Neuronal stem cell (in vitro differentiated cells): ENCODE measurements at regions not wholly inside any gene's neighbourhood (a gene's known extent, or its start where the extent isn't known, plus 50 kb on each side); places are given as distances from the start of the nearest gene placed in this dataset.

Experiments
- DNase-seq: peaks from one replicate; pipeline ENCODE4 v3.0.0-alpha.2; 2013; ENCODE audit warnings: low spot score
- H2AFZ ChIP-seq: one replicate; pipeline ENCODE4 v1.6.1; 2013; ENCODE audit warnings: mild to moderate bottlenecking, low read length, inconsistent platforms
- H2AK5ac ChIP-seq: 2 replicates; pipeline ENCODE4 v1.6.1; 2013; ENCODE audit warnings: low read depth, mild to moderate bottlenecking, inconsistent platforms, low read length, moderate library complexity, mixed read lengths
- H2BK120ac ChIP-seq: 2 replicates; pipeline ENCODE4 v1.6.1; 2013; ENCODE audit warnings: low read depth, mild to moderate bottlenecking, inconsistent platforms, low read length, moderate library complexity, mixed read lengths
- H2BK12ac ChIP-seq: one replicate; pipeline ENCODE4 v1.6.1; 2013; ENCODE audit warnings: low read length, inconsistent platforms
- H2BK15ac ChIP-seq: 2 replicates; pipeline ENCODE4 v1.6.1; 2013; ENCODE audit warnings: mild to moderate bottlenecking, low read length, inconsistent platforms, mixed read lengths
- H2BK5ac ChIP-seq: one replicate; pipeline ENCODE4 v1.6.1; 2013; ENCODE audit warnings: inconsistent platforms, mild to moderate bottlenecking, low read length, moderate library complexity
- H3K14ac ChIP-seq: one replicate; pipeline ENCODE4 v1.6.1; 2013; ENCODE audit warnings: low read length, inconsistent platforms
- H3K18ac ChIP-seq: 2 replicates; pipeline ENCODE4 v1.6.1; 2013; ENCODE audit warnings: low read length, inconsistent platforms
- H3K23ac ChIP-seq: 2 replicates; pipeline ENCODE4 v1.6.1; 2013; ENCODE audit warnings: low read depth, mild to moderate bottlenecking, mixed read lengths, low read length, inconsistent platforms; ENCODE audit not compliant: poor library complexity
- H3K27ac ChIP-seq: replicated peaks from 3 replicates; pipeline ENCODE4 v1.5.1; 2013; ENCODE audit warnings: low read length, inconsistent platforms
- H3K27me3 ChIP-seq, 3 experiments: 2 replicates each; pipeline ENCODE4 v1.6.1; 2013; ENCODE audit warnings: low read length in 3 of 3, mild to moderate bottlenecking in 2 of 3, inconsistent platforms in 1 of 3, low read depth in 1 of 3, mixed read lengths in 1 of 3, moderate library complexity in 1 of 3; ENCODE audit not compliant: control insufficient read depth in 3 of 3, insufficient read depth in 3 of 3
- H3K36me3 ChIP-seq, 2 donors: replicated peaks in 1 of 2; 2 replicates each; pipeline ENCODE4 v1.6.1; 2013; ENCODE audit warnings: low read length in 2 of 2; ENCODE audit not compliant: control insufficient read depth in 2 of 2, insufficient read depth in 2 of 2
- H3K4ac ChIP-seq: 2 replicates; pipeline ENCODE4 v1.6.1; 2013; ENCODE audit warnings: inconsistent platforms, mild to moderate bottlenecking, low read length, moderate library complexity
- H3K4me1 ChIP-seq, 2 donors: 1 replicate in 1 of 2; 2 replicates in 1 of 2; pipeline ENCODE4 v1.6.1; 2013; ENCODE audit warnings: low read length in 2 of 2, low read depth in 1 of 2; ENCODE audit not compliant: control insufficient read depth in 2 of 2, insufficient read depth in 1 of 2
- H3K4me2 ChIP-seq: one replicate; pipeline ENCODE4 v1.6.1; 2013; ENCODE audit warnings: mild to moderate bottlenecking, low read length, inconsistent platforms; ENCODE audit not compliant: insufficient read depth, poor library complexity, severe bottlenecking
- H3K4me3 ChIP-seq, 2 donors: 2 replicates each; pipeline ENCODE4 v1.5.1; 2013; ENCODE audit warnings: low read length in 2 of 2, mild to moderate bottlenecking in 2 of 2, inconsistent platforms in 1 of 2, moderate library complexity in 1 of 2
- H3K79me1 ChIP-seq: one replicate; pipeline ENCODE4 v1.6.1; 2013; ENCODE audit warnings: low read depth, mild to moderate bottlenecking, inconsistent platforms, low read length, moderate library complexity
- H3K9ac ChIP-seq: one replicate; pipeline ENCODE4 v1.6.1; 2013; ENCODE audit warnings: mild to moderate bottlenecking, low read depth, low read length, inconsistent platforms; ENCODE audit not compliant: poor library complexity
- H3K9me3 ChIP-seq, 2 donors: replicated peaks in 1 of 2; 2 replicates each; pipeline versions ENCODE3 to v1.6.1; 2013; ENCODE audit warnings: low read length in 2 of 2, mild to moderate bottlenecking in 2 of 2, inconsistent platforms in 1 of 2, low read depth in 1 of 2, mixed read lengths in 1 of 2, moderate library complexity in 1 of 2; ENCODE audit not compliant: control insufficient read depth in 2 of 2, insufficient read depth in 1 of 2
- H4K8ac ChIP-seq: one replicate; pipeline ENCODE4 v1.6.1; 2013; ENCODE audit warnings: low read depth, mild to moderate bottlenecking, inconsistent platforms, low read length, moderate library complexity
- H4K91ac ChIP-seq: one replicate; pipeline ENCODE4 v1.6.1; 2013; ENCODE audit warnings: low read length, low read depth, mild to moderate bottlenecking, inconsistent platforms; ENCODE audit not compliant: poor library complexity
- WGBS, 2 donors: extraction: QIAGEN DNeasy Blood & Tissue Kit; methylation state at CpG; one replicate each; pipeline ENCODE4 v1.1.7; 2013; ENCODE audit warnings: missing lambda C conversion rate in 2 of 2, mixed read lengths in 1 of 2; ENCODE audit not compliant: insufficient read length in 2 of 2, insufficient replicate concordance in 1 of 2; ENCODE audit errors: extremely low coverage in 2 of 2; 5-methylcytosine and 5-hydroxymethylcytosine counted together

- H2BK15ac ChIP-seq = no peak overlapping the region
- H3K23ac ChIP-seq = no peak overlapping the region
- H3K18ac ChIP-seq = no peak overlapping the region
Measured at GRCh38 chr3:151644986-151645385, 88.7 kb upstream of the AADACL2 start.

GRCh38 chr3:151644020-151644620 lies 89.6 kb upstream of the AADACL2 start:
- peaks cover 2% of the 10 kb centered on the region for H3K79me1 ChIP-seq
- H3K4me1 ChIP-seq = no peaks in the 10 kb centered on the region
- no peak overlapping the region for H3K4me2 ChIP-seq
- no peaks in the 10 kb centered on the region for H3K27me3 ChIP-seq
- no CpG with 5 or more reads among the region's 1 CpG for WGBS, 2 donors
- no peak overlapping the region for H2BK120ac ChIP-seq
- no peak overlapping the region for H2BK15ac ChIP-seq
- no peak overlapping the region for H3K4ac ChIP-seq
- no peak overlapping the region for H3K4me3 ChIP-seq
- H4K91ac ChIP-seq = no peak overlapping the region
- H3K18ac ChIP-seq = no peak overlapping the region
- H2BK12ac ChIP-seq = no peak overlapping the region
- H2AK5ac ChIP-seq = no peak overlapping the region
- H3K9ac ChIP-seq = no peak overlapping the region
- H3K36me3 ChIP-seq = no peaks in the 10 kb centered on the region
- no peak overlapping the region for H2BK5ac ChIP-seq
- no peak overlapping the region for H2AFZ ChIP-seq
- no peak overlapping the region for H3K14ac ChIP-seq
- no peak overlapping the region for H3K27ac ChIP-seq
- no peaks in the 10 kb centered on the region for H3K9me3 ChIP-seq
- no peak overlapping the region for H4K8ac ChIP-seq
- no peak for DNase-seq
- no peak overlapping the region for H3K23ac ChIP-seq

More at GRCh38 chr3:151644986-151645385, 88.7 kb upstream of the AADACL2 start:
- no peak overlapping the region for H3K4me3 ChIP-seq
- no peak overlapping the region for H3K27ac ChIP-seq
- no peaks in the 10 kb centered on the region for H3K36me3 ChIP-seq
- DNase-seq = no peak
- no peak overlapping the region for H2BK12ac ChIP-seq
- no peak overlapping the region for H3K9ac ChIP-seq
- H2AK5ac ChIP-seq = no peak overlapping the region
- no peak overlapping the region for H3K4me2 ChIP-seq
- H2BK5ac ChIP-seq = no peak overlapping the region
- no peak overlapping the region for H2AFZ ChIP-seq
- H4K91ac ChIP-seq = no peak overlapping the region
- H3K4me1 ChIP-seq = no peaks in the 10 kb centered on the region
- no peak overlapping the region for H3K4ac ChIP-seq
- H3K9me3 ChIP-seq = no peaks in the 10 kb centered on the region
- H3K79me1 ChIP-seq = peaks cover 2% of the 10 kb centered on the region
- no peak overlapping the region for H4K8ac ChIP-seq
- H2BK120ac ChIP-seq = no peak overlapping the region
- H3K14ac ChIP-seq = no peak overlapping the region
- no peaks in the 10 kb centered on the region for H3K27me3 ChIP-seq

GRCh38 chr3:151639418-151639740 lies 94.3 kb upstream of the AADACL2 start:
- no peak overlapping the region for H2BK12ac ChIP-seq
- H2AK5ac ChIP-seq = no peak overlapping the region
- DNase-seq = no peak
- H3K4me2 ChIP-seq = no peak overlapping the region
- no peaks in the 10 kb centered on the region for H3K27me3 ChIP-seq
- no peaks in the 10 kb centered on the region for H3K4me1 ChIP-seq
- no peak overlapping the region for H3K14ac ChIP-seq
- peaks cover 2% of the 10 kb centered on the region for H3K79me1 ChIP-seq
- H4K8ac ChIP-seq = no peak overlapping the region
- H3K27ac ChIP-seq = no peak overlapping the region
- no peak overlapping the region for H2AFZ ChIP-seq
- H3K9ac ChIP-seq = no peak overlapping the region
- H2BK120ac ChIP-seq = no peak overlapping the region
- no peaks in the 10 kb centered on the region for H3K9me3 ChIP-seq
- no peak overlapping the region for H3K4ac ChIP-seq
- no peak overlapping the region for H3K4me3 ChIP-seq
- H3K36me3 ChIP-seq = no peaks in the 10 kb centered on the region
- H2BK15ac ChIP-seq = no peak overlapping the region
- no peak overlapping the region for H3K23ac ChIP-seq
- no peak overlapping the region for H3K18ac ChIP-seq
- no peak overlapping the region for H2BK5ac ChIP-seq
- H4K91ac ChIP-seq = no peak overlapping the region
- no CpG with 5 or more reads among the region's 2 CpGs for WGBS, 2 donors

- Histone ChIP-seq H3K23ac (no peak overlapping the region), H3K4me1 (no peaks in the 10 kb centered on the region), H3K9me3 (no peaks in the 10 kb centered on the region), H2AK5ac (no peak overlapping the region), H3K18ac (peak overlapping the region; percentile 24), H3K4me3 (no peak overlapping the region), H4K91ac (no peak overlapping the region), H2AFZ (no peak overlapping the region), H2BK15ac (no peak overlapping the region), H3K14ac (no peak overlapping the region), H3K4ac (no peak overlapping the region), H3K36me3 (no peaks in the 10 kb centered on the region), H3K27me3 (no peaks in the 10 kb centered on the region), H3K9ac (no peak overlapping the region), H3K4me2 (no peak overlapping the region), H2BK12ac (no peak overlapping the region), H3K79me1 (peaks cover 2% of the 10 kb centered on the region), H2BK5ac (no peak overlapping the region), H4K8ac (no peak overlapping the region), H3K27ac (no peak overlapping the region), H2BK120ac (no peak overlapping the region)
- WGBS, 2 donors = no CpG with 5 or more reads among the region's 4 CpGs
- no peak for DNase-seq
Measured at GRCh38 chr3:151638555-151639417, 94.9 kb upstream of the AADACL2 start.
